GM12874 (cell line): ENCODE measurements at regions not wholly inside any gene's neighbourhood (a gene's known extent, or its start where the extent isn't known, plus 50 kb on each side); places are given as distances from the start of the nearest gene placed in this dataset.

ENCODE experiments used
- CTCF ChIP-seq: IDR thresholded peaks from 2 replicates; pipeline ENCODE4 v1.5.1; 2011; ENCODE audit warnings: low read depth, mild to moderate bottlenecking, control low read depth, low read length, moderate library complexity; ENCODE audit not compliant: insufficient read depth

DNA sequence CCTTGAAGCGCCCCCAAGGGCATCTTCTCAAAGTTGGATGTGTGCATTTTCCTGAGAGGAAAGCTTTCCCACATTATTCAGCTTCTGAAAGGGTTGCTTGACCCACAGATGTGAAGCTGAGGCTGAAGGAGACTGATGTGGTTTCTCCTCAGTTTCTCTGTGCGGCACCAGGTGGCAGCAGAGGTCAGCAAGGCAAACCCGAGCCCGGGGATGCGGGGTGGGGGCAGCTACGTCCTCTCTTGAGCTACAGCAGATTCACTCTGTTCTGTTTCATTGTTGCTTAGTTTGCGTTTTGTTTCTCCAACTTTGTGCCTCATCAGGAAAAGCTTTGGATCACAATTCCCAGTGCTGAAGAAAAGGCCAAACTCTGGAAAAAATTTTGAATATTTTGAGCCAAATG, 100.5 kb downstream of the OR4F16 start:
- TF ChIP-seq CTCF, result peak; percentile 18; the same call in 1 of the 2 replicates
